GM12892 (cell line): ENCODE measurements at regions not wholly inside any gene's neighbourhood (a gene's known extent, or its start where the extent isn't known, plus 50 kb on each side); places are given as distances from the start of the nearest gene placed in this dataset.

Experiments
- POLR2A ChIP-seq: IDR thresholded peaks from 2 replicates; pipeline ENCODE4 v1.6.1; 2011; ENCODE audit warnings: low read depth, low read length, control low read depth
- POLR2AphosphoS5 ChIP-seq: IDR thresholded peaks from 2 replicates; pipeline ENCODE4 v1.6.1; 2011; ENCODE audit warnings: low read depth, low read length, control low read depth

DNA sequence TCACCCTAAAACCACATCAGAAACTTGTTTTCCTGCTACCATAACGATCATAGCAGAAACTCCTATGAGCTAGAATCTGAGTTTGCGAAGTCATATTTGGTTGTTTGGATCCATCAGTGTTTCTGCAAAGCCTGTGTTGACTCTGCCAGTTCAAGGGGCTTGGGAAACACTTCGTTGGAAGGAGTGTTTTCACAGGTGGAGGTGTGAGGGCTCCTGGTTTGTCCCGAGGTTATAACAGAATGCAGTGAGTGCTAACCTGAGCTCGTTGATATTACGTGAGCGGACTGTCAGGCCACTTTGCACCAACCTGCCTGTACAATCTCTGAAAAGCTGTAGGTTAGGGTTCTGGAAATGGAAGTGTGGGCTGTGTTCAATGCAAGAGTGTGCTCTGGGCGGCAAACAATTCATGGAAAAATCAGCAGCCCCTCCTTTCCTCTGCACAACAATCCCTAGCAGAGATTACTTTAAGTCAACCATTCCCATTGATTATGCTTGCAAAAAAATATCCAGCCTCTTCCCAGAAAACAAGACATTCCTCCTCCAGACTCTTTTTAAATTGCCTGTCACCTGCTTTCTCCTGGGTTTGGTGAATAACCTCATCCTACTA is 622.0 kb downstream of the TYW1 start:
- TF ChIP-seq POLR2AphosphoS5 = no peak
- TF ChIP-seq POLR2A = no peak
